Upper lobe of right lung (tissue), 1 donor: ENCODE measurements at regions not wholly inside any gene's neighbourhood (a gene's known extent, or its start where the extent isn't known, plus 50 kb on each side); places are given as distances from the start of the nearest gene placed in this dataset.

Experiments
- ATAC-seq: fragments of 200-7000 bp; cut with Tn5 transposase; one replicate; pipeline ENCODE4 v1.9.1; 2020; ENCODE audit warnings: mild to moderate bottlenecking, moderate library complexity
- DNase-seq: peaks from one replicate; pipeline ENCODE4 v3.0.0-alpha.2; 2020
- H3K27ac ChIP-seq: fragments of 200-600 bp; one replicate; pipeline ENCODE4 v1.8.0; 2022
- H3K27me3 ChIP-seq: fragments of 200-600 bp; one replicate; pipeline ENCODE4 v1.8.0; 2022; ENCODE audit warnings: mild to moderate bottlenecking
- H3K36me3 ChIP-seq: fragments of 200-600 bp; one replicate; pipeline ENCODE4 v1.8.0; 2022
- H3K4me1 ChIP-seq: fragments of 200-600 bp; one replicate; pipeline ENCODE4 v1.8.0; 2022
- H3K4me3 ChIP-seq: fragments of 200-600 bp; one replicate; pipeline ENCODE4 v1.8.0; 2022; ENCODE audit warnings: mild to moderate bottlenecking
- H3K9me3 ChIP-seq: fragments of 200-600 bp; one replicate; pipeline ENCODE4 v1.8.0; 2022
- intact Hi-C: fragments of 100-400 bp; cut with DNase I; formaldehyde crosslinking; loops from one replicate; pipeline ENCODE4 v1.11.0; 2022
- TF ChIP-seq, protein P1 (sequence below): fragments of 200-600 bp; IDR thresholded peaks from one replicate; pipeline ENCODE4 v1.8.0; 2022; ENCODE audit warnings: antibody characterized with exemption
- donor health status: DM: no; HTN: yes; CAD: no; lungs with severe emphysema.

DNA sequence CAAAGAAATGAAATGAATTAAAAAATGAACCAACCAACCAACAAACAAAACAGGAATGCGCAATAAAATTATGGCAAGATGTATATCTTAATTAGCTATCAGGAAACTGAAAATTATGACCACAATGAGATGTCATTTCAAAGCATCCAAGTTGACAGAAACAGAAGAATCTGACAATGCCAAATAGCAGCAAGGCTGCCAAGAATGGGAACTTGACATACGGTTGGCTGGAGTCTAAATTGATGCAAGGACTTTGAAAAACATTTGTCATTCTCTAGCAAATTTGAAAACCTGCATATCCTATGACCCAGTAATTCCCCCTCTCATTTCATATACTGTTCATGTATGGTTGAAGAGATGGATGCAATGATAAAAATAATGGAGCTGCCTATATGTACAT is 1262.6 kb downstream of the TBC1D22A start:
- H3K27ac ChIP-seq: no peak overlapping the region
- no peak overlapping the region for H3K4me3 ChIP-seq
- no peaks in the 10 kb centered on the region for H3K4me1 ChIP-seq
- no peak for DNase-seq
- no peaks in the 10 kb centered on the region for H3K27me3 ChIP-seq
- intact Hi-C loops: no loop called here
- no peaks in the 10 kb centered on the region for H3K9me3 ChIP-seq
- no peaks in the 10 kb centered on the region for H3K36me3 ChIP-seq
- TF ChIP-seq, protein P1, sequence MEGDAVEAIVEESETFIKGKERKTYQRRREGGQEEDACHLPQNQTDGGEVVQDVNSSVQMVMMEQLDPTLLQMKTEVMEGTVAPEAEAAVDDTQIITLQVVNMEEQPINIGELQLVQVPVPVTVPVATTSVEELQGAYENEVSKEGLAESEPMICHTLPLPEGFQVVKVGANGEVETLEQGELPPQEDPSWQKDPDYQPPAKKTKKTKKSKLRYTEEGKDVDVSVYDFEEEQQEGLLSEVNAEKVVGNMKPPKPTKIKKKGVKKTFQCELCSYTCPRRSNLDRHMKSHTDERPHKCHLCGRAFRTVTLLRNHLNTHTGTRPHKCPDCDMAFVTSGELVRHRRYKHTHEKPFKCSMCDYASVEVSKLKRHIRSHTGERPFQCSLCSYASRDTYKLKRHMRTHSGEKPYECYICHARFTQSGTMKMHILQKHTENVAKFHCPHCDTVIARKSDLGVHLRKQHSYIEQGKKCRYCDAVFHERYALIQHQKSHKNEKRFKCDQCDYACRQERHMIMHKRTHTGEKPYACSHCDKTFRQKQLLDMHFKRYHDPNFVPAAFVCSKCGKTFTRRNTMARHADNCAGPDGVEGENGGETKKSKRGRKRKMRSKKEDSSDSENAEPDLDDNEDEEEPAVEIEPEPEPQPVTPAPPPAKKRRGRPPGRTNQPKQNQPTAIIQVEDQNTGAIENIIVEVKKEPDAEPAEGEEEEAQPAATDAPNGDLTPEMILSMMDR: no peak
- no peak for ATAC-seq

DNA sequence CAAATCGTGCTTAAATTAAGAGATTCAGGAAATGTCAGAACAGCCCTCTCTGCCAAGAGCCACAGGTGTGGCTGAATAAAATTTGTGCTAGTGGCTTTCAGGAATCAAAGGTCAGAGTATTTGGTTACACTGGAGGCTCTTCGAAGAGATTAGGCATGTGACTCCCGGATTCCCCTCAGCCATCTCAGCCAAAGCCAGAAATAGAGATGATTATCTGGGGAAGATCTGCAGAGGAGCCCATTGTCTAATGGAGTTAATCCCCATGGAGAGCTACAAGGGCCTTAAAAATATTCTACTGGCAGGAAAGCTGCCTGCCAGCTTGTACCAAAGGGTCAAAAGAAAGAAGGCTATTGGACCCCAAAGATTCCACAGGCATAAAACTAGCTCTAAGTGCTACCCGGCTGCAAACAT is 1259.5 kb downstream of the TBC1D22A start:
- TF ChIP-seq, protein P1: no peak
- ATAC-seq: no peak
- no peak overlapping the region for H3K4me3 ChIP-seq
- no peaks in the 10 kb centered on the region for H3K36me3 ChIP-seq
- intact Hi-C loops: no loop called here
- no peak for DNase-seq
- no peak overlapping the region for H3K27ac ChIP-seq
- H3K9me3 ChIP-seq: no peaks in the 10 kb centered on the region
- H3K27me3 ChIP-seq: no peaks in the 10 kb centered on the region
- H3K4me1 ChIP-seq: no peaks in the 10 kb centered on the region

DNA sequence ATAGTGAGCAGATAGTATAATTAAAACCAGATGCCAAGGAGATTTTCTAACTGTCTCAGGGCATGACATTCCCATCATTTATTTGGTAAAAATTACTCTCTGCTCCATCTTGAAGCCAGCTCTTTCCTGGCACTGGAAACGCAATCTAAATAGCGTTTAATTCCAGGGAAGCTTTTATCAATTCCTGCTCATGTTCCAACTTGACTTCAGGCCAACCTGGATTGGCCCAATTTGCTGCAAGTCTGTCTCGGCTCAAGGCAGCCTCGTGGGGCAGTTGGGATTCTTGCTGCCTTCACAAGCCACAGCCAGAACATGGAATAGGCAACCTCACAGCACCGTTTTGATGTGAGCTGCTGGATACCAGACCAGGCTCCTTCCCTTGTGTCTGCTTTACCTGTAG is 1255.9 kb downstream of the TBC1D22A start:
- Histone ChIP-seq H3K4me1 (no peaks in the 10 kb centered on the region), H3K27ac (no peak overlapping the region), H3K4me3 (no peak overlapping the region), H3K36me3 (no peaks in the 10 kb centered on the region), H3K27me3 (no peaks in the 10 kb centered on the region), H3K9me3 (no peaks in the 10 kb centered on the region)
- ATAC-seq: no peak
- no peak for DNase-seq
- intact Hi-C loops: no loop called here
- TF ChIP-seq, protein P1: no peak

DNA sequence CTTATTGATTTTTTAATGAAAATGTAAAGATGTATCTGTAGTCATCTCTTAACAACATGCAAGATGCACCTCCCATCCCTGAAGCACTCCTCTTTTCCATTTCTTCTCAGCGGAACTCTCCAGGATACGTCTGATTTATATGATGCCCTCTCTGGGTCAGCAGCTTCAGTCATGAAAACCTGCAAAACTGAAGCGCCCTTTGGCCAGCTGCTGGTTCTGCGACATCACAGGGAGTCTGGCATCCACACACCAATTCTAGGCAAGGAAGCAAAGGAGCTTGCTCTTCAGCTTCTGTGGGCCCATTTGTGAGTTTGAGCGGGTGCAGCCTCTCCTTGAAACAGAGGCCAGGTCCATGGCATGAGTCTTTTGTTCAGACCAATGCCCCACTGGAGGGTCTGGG is 1253.3 kb downstream of the TBC1D22A start:
- ATAC-seq: no peak
- TF ChIP-seq, protein P1: no peak
- H3K36me3 ChIP-seq: no peaks in the 10 kb centered on the region

DNA sequence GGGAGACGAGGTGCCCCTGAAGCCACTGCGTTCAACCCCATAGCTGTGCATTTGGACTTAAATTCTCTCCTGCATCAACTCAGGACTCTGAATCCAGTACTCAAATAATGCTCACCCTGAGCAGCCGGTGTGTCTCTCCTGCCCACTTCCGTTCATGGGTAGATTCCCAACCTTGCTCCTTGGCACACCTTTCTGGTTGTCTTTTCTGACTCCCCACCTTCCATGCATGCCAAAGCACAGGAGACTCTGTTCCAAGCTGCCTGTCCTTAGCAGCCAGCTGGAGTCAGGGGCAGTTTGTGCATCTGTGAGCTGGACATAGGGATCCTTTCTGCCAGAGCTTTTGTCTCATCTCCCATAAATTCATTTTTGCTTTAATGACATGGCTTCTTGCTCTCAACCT is 1242.5 kb downstream of the TBC1D22A start:
- ATAC-seq: no peak
- DNase-seq: no peak
- Histone ChIP-seq H3K27me3 (peaks cover 4% of the 10 kb centered on the region), H3K27ac (no peak overlapping the region), H3K9me3 (no peaks in the 10 kb centered on the region), H3K4me1 (no peaks in the 10 kb centered on the region), H3K36me3 (no peaks in the 10 kb centered on the region), H3K4me3 (no peak overlapping the region)
- intact Hi-C loops: no loop called here
- TF ChIP-seq, protein P1: no peak

More for the DNA sequence above, 1253.3 kb downstream of the TBC1D22A start:
- Histone ChIP-seq H3K27ac (no peak overlapping the region), H3K9me3 (no peaks in the 10 kb centered on the region), H3K27me3 (no peaks in the 10 kb centered on the region), H3K4me3 (no peak overlapping the region), H3K4me1 (no peaks in the 10 kb centered on the region)
- intact Hi-C loops: no loop called here
- no peak for DNase-seq

DNA sequence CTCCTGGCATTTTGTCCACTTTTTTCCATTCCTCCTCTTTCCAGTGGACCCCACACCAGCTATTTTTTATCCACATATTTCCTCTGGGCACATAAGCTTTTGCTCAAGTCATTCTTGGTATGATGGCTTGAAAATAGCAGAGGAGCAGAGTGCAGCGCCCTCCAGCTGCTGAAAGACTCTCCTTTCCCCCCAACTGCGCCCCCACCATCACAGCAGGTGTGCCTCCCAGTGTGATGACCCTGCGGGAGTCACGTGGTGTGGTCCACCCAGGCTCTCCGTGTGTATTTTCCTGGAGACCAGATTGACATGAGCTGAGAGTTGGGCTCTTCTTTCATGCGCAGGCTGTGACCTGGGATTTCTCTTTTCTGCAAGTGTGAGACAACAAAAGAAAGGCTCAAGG is 1241.6 kb downstream of the TBC1D22A start:
- no peak overlapping the region for H3K27ac ChIP-seq
- DNase-seq: no peak
- no peak for ATAC-seq
- no peaks in the 10 kb centered on the region for H3K4me1 ChIP-seq
- TF ChIP-seq, protein P1: no peak
- intact Hi-C loops: no loop called here
- H3K4me3 ChIP-seq: no peak overlapping the region
- H3K36me3 ChIP-seq: no peaks in the 10 kb centered on the region
- H3K9me3 ChIP-seq: no peaks in the 10 kb centered on the region
- peaks cover 4% of the 10 kb centered on the region for H3K27me3 ChIP-seq
